Stimulated activated naive CD4-positive, alpha-beta T cell treated with Interleukin-2 at 50 U/mL for 16 hours (primary cell): ENCODE measurements at regions not wholly inside any gene's neighbourhood (a gene's known extent, or its start where the extent isn't known, plus 50 kb on each side); places are given as distances from the start of the nearest gene placed in this dataset.
"Not testable (repeated sequence)": the region's sequence is repeated elsewhere in the genome, so short reads cannot be mapped to it uniquely, and the experiment has no call there.

ENCODE experiments used
- DNase-seq: peaks from one replicate; lab custom pipeline; 2025; lab: John Stamatoyannopoulos, UW

- no peak for DNase-seq
Observed at GRCh38 chr6:27854421-27854820, 57.8 kb downstream of the OR2B2 start.

- no peak for DNase-seq
Observed at GRCh38 chr6:27851440-27851839, 60.8 kb downstream of the OR2B2 start.

- not testable (repeated sequence) for DNase-seq
Observed at GRCh38 chr6:27849001-27849400, 63.2 kb downstream of the OR2B2 start.

- DNase-seq, result no peak
Observed at GRCh38 chr6:27847706-27848105, 64.5 kb downstream of the OR2B2 start.

DNA sequence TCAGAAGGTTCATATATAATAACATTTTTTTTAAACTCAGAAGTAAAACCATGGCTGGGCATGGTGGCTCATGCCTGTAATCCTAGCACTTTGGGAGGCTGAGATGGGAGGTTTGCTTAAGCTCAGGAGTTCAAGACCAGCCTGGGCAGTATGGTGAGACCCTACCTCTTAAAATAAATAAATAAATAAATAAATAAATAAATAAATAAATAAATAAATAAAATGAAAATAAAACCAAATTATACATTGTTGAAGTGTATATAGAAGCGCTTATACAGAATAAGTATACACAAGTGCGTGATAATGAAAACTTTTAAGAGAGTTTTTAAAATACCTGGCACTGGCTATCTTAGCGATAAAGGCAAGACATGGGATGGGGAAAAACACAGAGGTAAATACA is 71.6 kb downstream of the OR2B2 start:
- no peak for DNase-seq

DNA sequence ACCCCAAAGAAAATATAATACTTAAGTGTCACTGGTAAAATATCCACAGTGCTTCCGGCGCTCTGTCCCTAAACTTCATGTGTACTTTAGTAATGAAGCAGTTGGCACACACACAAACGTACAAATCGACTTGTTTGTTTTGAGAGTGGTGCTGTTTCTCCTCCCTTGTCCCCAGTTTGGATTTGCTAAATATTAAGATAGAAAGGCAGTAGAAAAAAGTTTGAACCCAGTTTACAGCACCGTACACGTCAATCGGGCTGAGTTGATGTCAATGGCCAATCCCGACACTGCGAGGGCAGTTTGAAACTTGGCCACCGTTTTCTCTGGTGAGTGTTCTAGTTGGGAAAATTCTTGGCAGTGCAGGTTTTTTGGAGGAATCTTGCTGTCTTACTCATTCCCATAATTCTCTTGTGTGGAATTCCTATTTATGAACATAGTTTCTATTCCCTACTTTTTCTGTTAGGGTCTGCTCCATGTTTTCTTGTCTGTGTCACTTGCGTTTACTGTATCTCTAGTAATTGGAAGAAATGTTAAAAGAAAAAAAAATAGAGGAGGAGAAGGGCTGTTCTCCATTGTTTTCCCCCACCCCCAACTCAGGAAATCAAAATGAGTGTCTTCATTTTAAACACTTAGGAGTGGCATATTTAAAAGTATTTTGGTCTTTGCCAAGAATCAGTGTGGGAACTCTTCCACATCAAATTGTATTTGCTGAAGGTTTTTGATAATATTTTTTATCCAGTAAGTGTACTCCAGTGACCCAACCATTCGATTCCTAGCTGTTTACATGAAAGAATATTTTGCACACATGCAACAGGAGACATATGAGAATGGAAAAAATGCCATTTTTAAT is 72.3 kb downstream of the OR2B2 start:
- DNase-seq, result no peak

- DNase-seq, result no peak
Observed at GRCh38 chr6:27838945-27839625, 73.1 kb downstream of the OR2B2 start.

GRCh38 chr6:27838058-27838944 is 73.9 kb downstream of the OR2B2 start:
- DNase-seq, result peak; percentile 69

- DNase-seq, result no peak
Observed at GRCh38 chr6:27837625-27838057, 74.6 kb downstream of the OR2B2 start.

DNA sequence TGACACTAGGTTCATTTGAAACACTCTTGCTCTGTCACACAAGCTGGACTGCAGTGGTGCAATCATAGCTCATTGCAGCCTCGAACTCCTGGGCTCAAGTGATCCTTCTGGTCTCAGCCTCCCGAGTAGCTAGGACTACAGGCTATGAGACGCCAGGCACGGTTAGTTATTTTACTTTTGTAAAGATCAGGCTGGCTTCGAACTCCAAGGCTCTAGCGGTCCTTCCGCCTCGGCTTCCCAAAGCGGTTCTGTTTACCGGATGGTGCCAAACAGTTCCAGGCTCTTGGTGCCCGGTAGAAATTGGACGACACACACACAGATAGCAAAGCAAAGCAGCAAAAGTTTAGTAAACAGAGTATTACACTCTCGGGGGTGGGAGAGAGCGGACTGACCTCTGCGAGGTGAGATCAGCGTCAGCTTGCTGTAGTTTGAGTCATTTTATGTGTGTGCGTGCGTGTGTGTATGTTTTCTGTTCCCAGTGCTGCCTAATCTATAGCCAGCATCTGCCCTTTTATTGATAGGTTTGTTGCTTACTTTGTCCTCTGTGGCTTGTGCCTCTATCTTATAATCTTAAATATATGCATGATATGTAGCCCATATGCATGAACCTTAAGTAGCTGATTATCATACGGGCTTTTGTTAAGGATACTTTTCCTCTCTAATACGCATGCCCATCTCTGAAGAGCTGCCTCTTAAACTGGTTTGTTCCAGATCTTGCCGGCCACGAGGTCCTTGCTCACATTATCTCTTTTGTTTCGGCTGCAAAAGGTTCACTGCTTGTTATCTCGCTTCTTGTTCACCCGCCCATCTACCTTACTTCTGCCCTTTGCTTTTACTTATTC is 75.2 kb downstream of the OR2B2 start:
- DNase-seq, result peak; percentile 41

DNA sequence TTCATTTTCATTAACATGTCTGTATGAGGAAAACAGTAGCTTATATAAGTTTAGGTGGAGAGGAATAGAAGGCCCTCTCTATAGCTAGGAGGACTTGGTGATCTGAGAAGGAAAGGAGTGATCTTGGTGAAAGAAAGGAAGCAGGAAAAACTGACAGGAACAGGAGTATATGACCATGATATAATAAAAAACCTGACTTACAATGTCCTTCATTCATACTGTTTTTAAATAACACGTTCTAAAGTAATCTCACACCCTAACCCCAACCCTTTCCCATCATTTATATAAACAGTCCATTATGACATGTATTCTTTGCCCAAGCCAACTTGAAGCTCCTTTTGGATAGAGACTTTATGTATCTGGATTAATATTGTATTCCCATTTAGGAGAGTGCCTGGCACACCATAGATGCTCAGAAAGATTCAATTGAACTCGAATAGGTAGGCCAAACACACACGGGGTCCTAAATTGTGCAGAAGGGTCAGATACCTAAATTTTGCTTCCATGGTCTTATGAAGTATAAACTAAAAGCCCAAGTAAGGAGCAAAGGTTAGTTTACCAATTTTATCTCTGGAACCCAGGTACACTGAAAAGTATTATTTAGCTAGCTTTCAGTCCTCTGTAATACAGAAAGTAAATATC is 75.9 kb downstream of the OR2B2 start:
- no peak for DNase-seq

DNA sequence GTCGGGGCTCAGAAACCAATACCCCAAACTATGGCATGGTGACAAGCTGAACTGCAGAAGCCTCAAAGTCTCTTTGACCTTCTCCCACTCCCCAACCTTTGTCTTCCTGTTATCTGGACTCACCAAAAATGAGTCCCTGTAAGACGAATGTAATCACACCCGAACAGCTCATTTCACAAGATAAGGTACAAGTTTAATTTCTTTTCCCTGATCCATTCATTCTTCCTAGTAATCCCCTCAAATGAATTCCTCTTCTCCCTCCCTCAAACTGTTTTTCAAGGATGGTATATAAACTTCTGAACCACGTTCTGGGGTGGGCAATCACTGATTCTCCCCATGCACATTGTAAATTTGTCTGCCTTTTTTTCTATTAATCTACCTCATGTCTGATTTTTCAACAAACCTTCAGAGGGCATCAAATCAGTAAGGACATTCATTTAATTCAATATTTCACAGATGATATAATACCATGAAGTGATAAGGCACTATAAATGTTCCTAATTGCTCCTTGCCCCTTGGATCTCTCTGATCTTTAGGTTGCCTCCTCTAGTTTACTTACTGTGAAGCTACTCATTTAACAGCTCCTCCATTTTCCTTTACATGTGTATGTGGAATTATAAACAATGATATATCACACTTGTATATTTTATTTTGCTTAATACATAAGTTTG is 77.2 kb downstream of the OR2B2 start:
- DNase-seq, result no peak

DNA sequence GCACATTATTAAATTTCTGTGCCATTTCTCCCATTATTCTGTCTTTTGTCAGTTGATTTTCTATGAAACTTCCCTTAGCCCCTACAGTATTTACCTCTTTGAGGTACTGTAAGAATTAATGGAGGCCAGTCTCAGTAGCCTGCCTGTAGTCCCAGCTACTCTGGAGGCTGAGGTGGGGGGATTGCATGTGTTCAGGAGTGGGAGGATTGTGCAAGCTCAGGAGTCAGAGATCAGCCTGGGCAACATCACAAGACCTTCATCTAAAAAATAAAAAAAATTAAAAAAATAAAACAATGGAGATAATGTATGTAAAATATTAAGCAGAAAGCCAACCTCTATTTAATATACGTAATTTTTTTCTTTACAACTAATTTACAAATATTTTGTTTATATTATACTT is 77.8 kb downstream of the OR2B2 start:
- no peak for DNase-seq

DNA sequence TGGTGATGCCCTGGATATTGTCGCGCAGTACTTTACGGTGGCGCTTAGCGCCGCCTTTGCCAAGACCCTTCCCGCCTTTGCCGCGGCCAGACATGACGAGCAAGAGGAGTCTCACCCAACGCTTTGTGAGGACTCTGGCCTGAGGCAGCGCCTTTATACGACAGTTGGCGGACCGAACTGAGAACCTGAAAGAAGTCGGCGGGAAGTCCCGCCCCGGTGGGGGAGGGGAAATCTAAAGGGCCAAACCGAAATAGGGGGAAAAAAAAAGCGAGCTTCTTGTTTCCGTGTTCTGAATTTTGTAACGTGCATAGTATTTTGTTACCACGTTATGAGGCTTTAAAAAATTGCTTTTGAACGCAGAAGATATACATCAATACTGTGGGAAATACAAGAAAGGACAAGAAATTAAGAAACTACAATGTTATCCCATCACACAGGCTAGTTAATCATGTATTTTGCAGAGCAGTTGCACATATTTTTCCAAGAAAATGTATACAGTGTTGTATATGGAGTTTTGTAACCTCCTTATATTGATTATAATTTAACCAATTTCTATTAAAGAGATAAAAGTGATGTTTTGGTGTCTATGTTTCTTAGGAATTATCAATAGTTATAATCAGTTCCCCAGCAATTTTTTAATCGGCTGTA is 80.6 kb downstream of the OR2B2 start:
- peak; percentile 36 for DNase-seq

GRCh38 chr6:27830600-27831433 is 81.4 kb downstream of the OR2B2 start:
- peak; percentile 9 for DNase-seq

DNA sequence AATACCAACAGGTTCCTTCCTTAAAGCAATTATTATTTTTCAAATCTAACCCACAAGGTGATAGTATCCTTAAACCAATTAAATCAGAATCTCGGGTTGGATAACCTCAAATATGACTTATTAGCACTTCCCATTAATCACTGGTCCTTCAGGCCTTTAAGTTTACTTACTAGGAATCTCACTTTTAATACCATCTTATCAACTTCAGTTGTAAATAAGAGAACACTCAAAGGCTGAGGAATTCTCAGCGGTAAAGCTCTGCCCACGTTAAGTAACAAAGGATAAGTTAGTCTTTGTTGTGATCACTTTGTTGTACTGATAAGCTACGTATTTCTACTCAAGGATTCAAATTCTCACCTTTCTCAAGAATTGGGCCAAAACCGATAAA is 82.0 kb downstream of the OR2B2 start:
- DNase-seq, result no peak

DNA sequence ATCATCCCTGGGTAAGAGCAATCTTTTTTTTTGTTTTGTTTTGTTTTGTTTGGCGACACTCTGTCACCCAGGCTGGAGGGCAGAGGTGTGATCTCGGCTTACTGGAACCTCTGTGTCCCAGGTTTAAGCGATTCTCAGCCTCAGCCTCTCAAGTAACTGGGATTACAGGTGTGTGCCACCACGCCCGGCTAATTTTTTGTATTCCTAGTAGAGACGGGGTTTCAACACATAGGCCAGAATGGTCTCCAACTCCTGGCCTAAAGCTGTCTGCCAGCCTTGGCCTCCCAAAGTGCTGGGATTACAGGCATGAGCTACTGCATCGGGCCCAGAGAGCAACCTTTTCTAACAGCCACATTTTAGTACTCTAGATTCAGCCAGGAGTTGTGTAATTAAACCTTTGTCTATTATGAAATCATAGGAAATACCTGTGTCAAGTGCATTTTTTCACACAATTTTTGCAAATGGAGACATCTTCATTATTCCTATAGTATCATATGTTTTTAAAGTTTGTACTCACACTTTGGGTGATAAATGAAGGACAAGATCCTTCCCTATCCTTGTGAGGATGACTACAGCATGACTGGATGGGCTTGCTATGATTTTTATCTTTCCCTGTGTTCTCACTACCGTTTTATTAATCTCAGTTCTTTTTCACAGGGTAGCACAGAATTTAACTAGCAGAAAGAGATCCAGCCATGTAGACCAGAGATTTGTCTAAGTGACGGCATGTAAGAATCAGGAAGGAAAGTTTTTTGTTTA is 82.6 kb downstream of the OR2B2 start:
- DNase-seq, result no peak

- DNase-seq, result not testable (repeated sequence)
Observed at GRCh38 chr6:27827477-27827876, 84.7 kb downstream of the OR2B2 start.
